Fibroblast of lung (primary cell): ENCODE measurements at regions not wholly inside any gene's neighbourhood (a gene's known extent, or its start where the extent isn't known, plus 50 kb on each side); places are given as distances from the start of the nearest gene placed in this dataset.

Source experiments
- CTCF ChIP-seq, 2 donors: IDR thresholded peaks in 1 of 2; conservative IDR thresholded peaks in 1 of 2; 1 replicate in 1 of 2; 2 replicates in 1 of 2; pipeline ENCODE4 v1.5.1; 2011 to 2012; ENCODE audit warnings: low read length in 2 of 2, control low read depth in 1 of 2, inconsistent platforms in 1 of 2, low read depth in 1 of 2, mild to moderate bottlenecking in 1 of 2
- EZH2 ChIP-seq: IDR thresholded peaks from 2 replicates; pipeline ENCODE4 v1.5.1; 2012; ENCODE audit warnings: low read length, control low read depth, mild to moderate bottlenecking; ENCODE audit errors: missing control alignments

GRCh38 chr14:27049701-27050100, 451.9 kb upstream of the NOVA1 start:
- no peak for TF ChIP-seq CTCF (conservative IDR thresholded peaks at IDR 0.05 in 1 of 2, IDR thresholded peaks at IDR 0.05 in 1 of 2; ENCODE audit: low read depth in 1 of 2, low read length in 2 of 2)
- TF ChIP-seq EZH2 = no peak
